ENCODE measurements at regions not wholly inside any gene's neighbourhood (a gene's known extent, or its start where the extent isn't known, plus 50 kb on each side); places are given as distances from the start of the nearest gene placed in this dataset.

DNA sequence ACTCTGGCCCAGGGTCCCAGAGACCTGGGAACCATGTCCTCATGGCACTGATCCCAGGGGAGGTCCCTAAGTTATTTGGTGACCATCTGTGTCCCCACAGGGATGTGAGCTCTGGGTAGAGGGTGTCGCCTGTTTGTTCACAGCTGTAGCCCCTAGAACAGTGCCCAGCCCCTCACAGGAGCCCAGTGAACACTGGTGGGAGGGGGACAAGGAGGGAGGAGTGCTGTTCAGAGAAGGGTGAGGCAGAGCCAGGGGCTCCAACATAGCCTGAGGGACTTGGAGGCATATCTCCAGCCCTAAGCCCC lies 450.4 kb downstream of the MATN1 start:
- intact Hi-C loops (cut with DNase I) = no loop called here
- Histone ChIP-seq H3K27me3 (ENCODE audit: control insufficient read depth in 1 of 2, insufficient read depth in 2 of 2, low read length in 1 of 2) (no peaks in the 10 kb centered on the region), H3K36me3 (ENCODE audit: control insufficient read depth in 1 of 2, insufficient read depth in 2 of 2, low read length in 1 of 2) (no peaks in the 10 kb centered on the region), H3K4me1 (ENCODE audit: control insufficient read depth in 1 of 2, insufficient read depth in 2 of 2, low read length in 2 of 2) (no peaks in the 10 kb centered on the region), H3K27ac (ENCODE audit: low read depth in 1 of 2, low read length in 2 of 2) (no peak overlapping the region), H3K9me3 (ENCODE audit: control insufficient read depth, low read length) (no peaks in the 10 kb centered on the region), H3K4me3 (ENCODE audit: low read length in 2 of 2) (no peak overlapping the region)
- ATAC-seq (ENCODE audit: low FRiP score) (no peak), DNase-seq (no peak)
- 89 to 100% methylated on average over 1 of the region's 1 CpG for WGBS, 2 donors

DNA sequence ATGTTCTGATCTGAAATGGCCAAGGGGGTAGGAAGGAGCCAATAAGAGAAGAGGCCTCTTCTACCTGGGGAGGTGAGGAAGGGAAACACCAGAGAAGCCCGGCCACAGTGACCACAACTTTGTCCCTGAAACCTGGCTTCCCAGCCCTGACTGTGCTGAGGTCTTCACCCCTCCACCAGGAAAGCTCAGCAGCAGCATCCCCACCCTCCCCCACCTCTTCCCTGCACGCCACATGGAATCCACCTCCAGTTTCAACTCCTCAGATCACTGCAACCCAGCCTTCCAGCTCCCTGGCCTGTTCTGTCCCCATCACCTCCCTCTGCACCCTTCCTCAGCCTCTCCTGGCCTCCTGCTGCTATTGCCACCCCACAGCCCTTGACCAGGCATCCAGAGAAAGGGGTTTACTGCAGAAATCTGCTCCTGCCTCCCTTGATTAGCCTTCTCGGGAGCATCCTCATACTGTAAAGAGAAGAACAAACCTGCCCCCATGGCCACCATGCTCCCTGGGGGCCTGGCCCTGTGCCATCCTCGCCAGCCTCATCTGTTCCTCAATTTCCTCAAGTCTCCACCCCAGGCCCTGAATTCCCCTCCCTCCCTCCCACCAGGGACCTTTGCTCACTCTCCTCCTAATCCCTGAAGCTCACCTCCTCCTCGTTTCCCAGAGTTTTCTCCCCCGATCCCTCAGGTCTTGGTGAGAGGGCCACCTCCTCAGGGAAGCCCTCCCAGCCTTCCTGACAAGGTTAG lies 450.9 kb downstream of the MATN1 start:
- H3K4me1 ChIP-seq (ENCODE audit: control insufficient read depth in 1 of 2, insufficient read depth in 2 of 2, low read length in 2 of 2) = no peaks in the 10 kb centered on the region
- H3K36me3 ChIP-seq (ENCODE audit: control insufficient read depth in 1 of 2, insufficient read depth in 2 of 2, low read length in 1 of 2) = no peaks in the 10 kb centered on the region
- no peak for ATAC-seq (ENCODE audit: low FRiP score)
- no peaks in the 10 kb centered on the region for H3K27me3 ChIP-seq (ENCODE audit: control insufficient read depth in 1 of 2, insufficient read depth in 2 of 2, low read length in 1 of 2)
- intact Hi-C loops (cut with DNase I) = no loop called here
- no peaks in the 10 kb centered on the region for H3K9me3 ChIP-seq (ENCODE audit: control insufficient read depth, low read length)
- H3K27ac ChIP-seq (ENCODE audit: low read depth in 1 of 2, low read length in 2 of 2) = no peak overlapping the region
- H3K4me3 ChIP-seq (ENCODE audit: low read length in 2 of 2) = no peak overlapping the region
- 63 to 67% methylated on average over 6 of the region's 6 CpGs for WGBS, 2 donors
- no peak for DNase-seq

DNA sequence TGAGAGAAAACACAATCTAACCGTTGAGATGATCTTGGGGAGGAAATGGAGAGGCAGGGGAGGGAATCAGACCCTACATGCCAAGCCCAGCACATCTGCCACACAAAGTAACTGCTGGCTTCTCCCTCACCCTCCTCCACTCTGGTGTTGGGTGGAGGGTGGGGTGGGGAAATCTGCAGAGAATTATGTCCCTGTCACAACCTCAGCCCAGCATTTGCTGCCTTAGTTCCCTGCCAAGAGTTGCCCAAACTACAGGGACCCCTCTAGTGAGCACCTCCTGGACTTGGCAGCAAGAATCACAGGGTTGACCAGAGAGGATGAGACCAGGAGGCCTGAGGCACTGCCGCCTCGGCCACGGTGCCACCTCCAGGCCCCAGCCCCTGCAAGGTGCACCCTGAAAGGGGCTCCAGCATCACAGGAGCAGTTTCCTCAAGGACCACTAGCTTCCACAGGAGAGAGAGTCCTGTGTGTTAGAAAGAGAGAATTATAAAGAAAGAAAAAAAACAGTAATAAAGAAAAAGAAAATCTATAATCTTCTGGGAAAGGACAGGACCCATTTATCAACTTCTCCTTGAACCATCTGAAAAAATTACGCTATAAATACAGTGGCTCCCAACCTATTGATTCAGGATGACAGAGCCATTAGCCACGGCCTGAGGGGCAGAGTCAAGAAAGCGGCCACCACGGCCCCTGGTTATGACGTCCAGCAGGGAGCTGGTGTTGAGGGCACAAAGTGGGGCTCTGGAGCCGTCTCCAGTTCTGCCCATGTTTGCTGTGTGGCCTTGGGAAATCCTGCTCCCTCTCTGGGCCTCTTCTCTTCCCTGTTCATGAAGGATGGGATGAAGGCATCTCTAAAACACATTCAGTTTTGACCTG lies 451.7 kb downstream of the MATN1 start:
- no peak overlapping the region for H3K4me3 ChIP-seq (ENCODE audit: low read length in 2 of 2)
- no peaks in the 10 kb centered on the region for H3K9me3 ChIP-seq (ENCODE audit: control insufficient read depth, low read length)
- no peak overlapping the region for H3K27ac ChIP-seq (ENCODE audit: low read depth in 1 of 2, low read length in 2 of 2)
- no peaks in the 10 kb centered on the region for H3K4me1 ChIP-seq (ENCODE audit: control insufficient read depth in 1 of 2, insufficient read depth in 2 of 2, low read length in 2 of 2)
- intact Hi-C loops (cut with DNase I) = no loop called here
- DNase-seq (no peak), ATAC-seq (ENCODE audit: low FRiP score) (no peak)
- no peaks in the 10 kb centered on the region for H3K27me3 ChIP-seq (ENCODE audit: control insufficient read depth in 1 of 2, insufficient read depth in 2 of 2, low read length in 1 of 2)
- WGBS, 2 donors = 65 to 68% methylated on average over 10 of the region's 10 CpGs
- no peaks in the 10 kb centered on the region for H3K36me3 ChIP-seq (ENCODE audit: control insufficient read depth in 1 of 2, insufficient read depth in 2 of 2, low read length in 1 of 2)

DNA sequence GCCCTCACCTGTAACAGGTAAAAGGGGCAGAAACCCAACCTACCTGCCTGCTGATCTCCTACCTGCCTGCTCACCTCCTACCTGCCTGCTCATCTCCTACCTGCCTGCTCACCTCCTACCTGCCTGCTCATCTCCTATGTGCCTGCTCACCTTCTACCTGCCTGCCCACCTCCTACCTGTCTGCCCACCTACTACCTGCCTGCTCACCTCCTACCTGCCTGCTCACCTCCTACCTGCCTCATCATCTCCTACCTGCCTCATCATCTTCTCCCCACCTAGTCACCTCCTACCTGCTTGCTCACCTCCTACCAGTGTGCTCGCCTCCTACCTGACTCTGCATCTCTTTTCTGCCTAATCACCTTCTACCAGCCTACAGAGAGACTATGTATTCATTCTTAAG lies 452.9 kb downstream of the MATN1 start:
- 80 to 83% methylated on average over 1 of the region's 1 CpG for WGBS, 2 donors
- no peak overlapping the region for H3K27ac ChIP-seq (ENCODE audit: low read depth in 1 of 2, low read length in 2 of 2)
- H3K9me3 ChIP-seq (ENCODE audit: control insufficient read depth, low read length) = no peaks in the 10 kb centered on the region
- H3K27me3 ChIP-seq (ENCODE audit: control insufficient read depth in 1 of 2, insufficient read depth in 2 of 2, low read length in 1 of 2) = no peaks in the 10 kb centered on the region
- no peaks in the 10 kb centered on the region for H3K36me3 ChIP-seq (ENCODE audit: control insufficient read depth in 1 of 2, insufficient read depth in 2 of 2, low read length in 1 of 2)
- intact Hi-C loops (cut with DNase I) = no loop called here
- DNase-seq = no peak
- H3K4me3 ChIP-seq (ENCODE audit: low read length in 2 of 2) = no peak overlapping the region
- no peaks in the 10 kb centered on the region for H3K4me1 ChIP-seq (ENCODE audit: control insufficient read depth in 1 of 2, insufficient read depth in 2 of 2, low read length in 2 of 2)
- ATAC-seq (ENCODE audit: low FRiP score) = no peak

DNA sequence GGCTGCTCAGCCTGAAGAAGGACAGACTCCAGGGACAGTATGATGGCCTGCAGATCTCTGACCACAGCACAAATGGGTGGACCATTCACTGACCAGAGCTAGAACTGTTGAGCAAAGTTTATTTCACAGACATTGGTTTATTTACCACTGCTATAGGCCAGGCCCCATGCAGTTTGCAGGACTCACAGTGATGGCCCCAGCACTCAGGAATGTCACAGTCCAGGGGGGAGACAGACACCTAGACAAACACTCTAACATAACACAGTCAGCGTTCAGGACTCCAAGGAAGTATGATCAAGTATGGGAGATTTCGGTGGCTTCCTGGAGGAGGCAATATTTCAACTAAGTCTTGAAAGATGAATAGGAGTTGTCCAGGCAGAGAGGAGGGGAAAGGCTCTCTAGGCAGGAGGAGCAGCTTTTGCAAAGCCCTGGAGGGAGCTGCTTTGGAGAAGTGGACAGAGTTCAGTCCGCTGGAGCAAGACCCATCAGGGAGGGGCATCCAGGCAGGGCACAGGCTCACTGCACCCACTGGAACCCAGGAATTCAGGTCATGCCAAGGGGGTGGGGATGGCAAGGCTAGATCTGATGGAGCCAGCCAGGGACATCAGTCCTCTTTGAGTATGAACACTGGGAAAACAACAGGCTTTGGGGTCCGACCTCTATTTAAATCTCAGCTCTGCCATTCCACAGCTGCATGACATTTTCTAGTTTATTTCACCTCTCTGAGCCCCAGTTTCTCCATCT lies 454.3 kb downstream of the MATN1 start:
- H3K27ac ChIP-seq (ENCODE audit: low read depth in 1 of 2, low read length in 2 of 2) = no peak overlapping the region
- no peaks in the 10 kb centered on the region for H3K27me3 ChIP-seq (ENCODE audit: control insufficient read depth in 1 of 2, insufficient read depth in 2 of 2, low read length in 1 of 2)
- no peaks in the 10 kb centered on the region for H3K36me3 ChIP-seq (ENCODE audit: control insufficient read depth in 1 of 2, insufficient read depth in 2 of 2, low read length in 1 of 2)
- intact Hi-C loops (cut with DNase I) = no loop called here
- 50 to 59% methylated on average over 4 of the region's 4 CpGs for WGBS, 2 donors
- H3K4me3 ChIP-seq (ENCODE audit: low read length in 2 of 2) = no peak overlapping the region
- H3K9me3 ChIP-seq (ENCODE audit: control insufficient read depth, low read length) = no peaks in the 10 kb centered on the region
- DNase-seq = no peak
- H3K4me1 ChIP-seq (ENCODE audit: control insufficient read depth in 1 of 2, insufficient read depth in 2 of 2, low read length in 2 of 2) = no peaks in the 10 kb centered on the region
- ATAC-seq (ENCODE audit: low FRiP score) = no peak

DNA sequence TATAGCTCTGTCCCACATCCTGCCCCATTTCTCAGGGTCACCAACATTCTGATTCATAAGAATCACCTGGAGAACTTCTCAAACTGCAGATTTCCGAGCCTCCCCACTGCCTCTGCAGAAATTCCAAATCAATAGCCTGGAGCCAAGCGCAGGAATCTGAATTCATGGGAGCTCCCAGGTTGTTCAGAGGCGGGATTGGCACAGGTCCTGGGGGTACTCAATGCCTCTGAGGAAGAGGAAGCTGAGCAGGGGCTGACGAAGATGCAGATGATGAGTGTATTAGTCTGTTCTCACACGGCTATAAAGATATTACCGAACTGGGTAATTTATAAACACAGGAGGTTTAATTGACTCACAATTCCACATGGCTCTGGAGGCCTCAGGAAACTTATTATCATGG lies 455.5 kb downstream of the MATN1 start:
- DNase-seq (no peak), ATAC-seq (ENCODE audit: low FRiP score) (no peak)
- Histone ChIP-seq H3K27ac (ENCODE audit: low read depth in 1 of 2, low read length in 2 of 2) (no peak overlapping the region), H3K36me3 (ENCODE audit: control insufficient read depth in 1 of 2, insufficient read depth in 2 of 2, low read length in 1 of 2) (no peaks in the 10 kb centered on the region), H3K4me3 (ENCODE audit: low read length in 2 of 2) (no peak overlapping the region), H3K27me3 (ENCODE audit: control insufficient read depth in 1 of 2, insufficient read depth in 2 of 2, low read length in 1 of 2) (no peaks in the 10 kb centered on the region), H3K9me3 (ENCODE audit: control insufficient read depth, low read length) (no peaks in the 10 kb centered on the region), H3K4me1 (ENCODE audit: control insufficient read depth in 1 of 2, insufficient read depth in 2 of 2, low read length in 2 of 2) (no peaks in the 10 kb centered on the region)
- intact Hi-C loops (cut with DNase I) = no loop called here
- WGBS, 2 donors = 87 to 89% methylated on average over 6 of the region's 6 CpGs

DNA sequence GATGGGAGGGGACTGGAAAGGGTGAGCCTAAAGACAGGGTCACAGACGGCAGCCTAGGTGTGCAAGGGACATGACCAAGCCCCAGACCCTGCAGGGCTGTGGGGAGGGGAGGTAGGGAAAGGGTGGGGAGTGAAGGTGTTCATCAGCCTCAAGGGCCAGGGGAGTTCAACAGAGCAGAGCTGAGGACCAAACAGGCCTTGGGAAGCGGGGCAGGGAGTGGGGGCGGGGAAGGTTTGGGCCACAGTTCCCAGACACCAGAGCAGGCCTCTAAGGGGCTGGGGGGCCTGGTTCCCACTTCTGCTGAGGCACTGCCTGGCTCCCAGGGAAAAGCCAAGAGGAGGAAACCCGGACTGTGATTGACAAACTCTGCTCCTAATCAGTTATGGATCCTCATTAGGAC lies 456.3 kb downstream of the MATN1 start:
- no peaks in the 10 kb centered on the region for H3K9me3 ChIP-seq (ENCODE audit: control insufficient read depth, low read length)
- DNase-seq (no peak), ATAC-seq (ENCODE audit: low FRiP score) (no peak)
- no peak overlapping the region for H3K27ac ChIP-seq (ENCODE audit: low read depth in 1 of 2, low read length in 2 of 2)
- no peaks in the 10 kb centered on the region for H3K4me1 ChIP-seq (ENCODE audit: control insufficient read depth in 1 of 2, insufficient read depth in 2 of 2, low read length in 2 of 2)
- no peaks in the 10 kb centered on the region for H3K27me3 ChIP-seq (ENCODE audit: control insufficient read depth in 1 of 2, insufficient read depth in 2 of 2, low read length in 1 of 2)
- no peak overlapping the region for H3K4me3 ChIP-seq (ENCODE audit: low read length in 2 of 2)
- no peaks in the 10 kb centered on the region for H3K36me3 ChIP-seq (ENCODE audit: control insufficient read depth in 1 of 2, insufficient read depth in 2 of 2, low read length in 1 of 2)
- intact Hi-C loops (cut with DNase I) = no loop called here
- WGBS, 2 donors = 85 to 89% methylated on average over 4 of the region's 4 CpGs

DNA sequence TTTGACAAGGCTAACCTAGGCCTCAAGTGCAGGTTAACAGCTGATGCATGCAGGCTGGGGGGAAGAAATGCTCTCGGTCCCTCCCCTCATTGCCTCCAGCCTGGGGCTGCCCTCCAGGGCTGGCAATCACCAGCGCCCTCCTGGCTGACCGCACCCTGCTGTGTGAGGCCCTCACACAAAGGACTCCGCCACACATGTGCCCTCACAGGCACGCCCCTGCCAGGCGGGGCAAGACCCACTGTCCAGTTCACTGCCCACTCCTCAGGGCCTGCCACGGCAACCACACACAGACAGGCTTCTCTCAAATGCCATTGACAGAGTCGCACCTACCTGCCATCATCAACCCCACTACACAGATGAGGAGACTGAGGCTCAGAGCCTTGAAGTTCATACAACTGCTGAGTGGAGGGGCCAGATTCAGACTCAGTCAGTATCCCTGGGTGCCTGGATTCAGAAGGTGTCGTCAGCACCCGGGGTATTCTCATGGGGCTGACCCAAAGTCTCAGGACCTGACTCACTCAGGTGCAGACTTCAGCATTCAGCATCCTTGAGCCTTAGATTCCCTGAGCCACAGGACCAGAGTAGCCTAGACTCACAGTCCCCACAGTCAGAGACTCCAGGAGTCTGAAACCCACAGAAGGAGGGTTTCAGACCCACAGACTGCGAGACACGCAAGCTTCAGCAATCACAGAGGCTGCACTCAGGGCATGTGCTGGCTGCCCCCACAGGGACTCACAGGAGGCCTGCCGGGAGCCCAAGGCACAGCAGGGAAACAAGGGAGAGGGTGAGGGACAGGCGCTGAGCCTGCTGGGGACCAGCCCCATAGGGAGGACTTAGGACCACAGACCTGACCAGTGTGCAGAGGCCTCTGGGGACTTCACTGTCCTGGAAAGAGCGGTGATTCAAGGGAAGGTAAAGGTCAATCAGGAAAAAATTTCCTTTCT lies 458.0 kb downstream of the MATN1 start:
- WGBS, 2 donors = 85% methylated on average over 15 of the region's 15 CpGs
- DNase-seq (no peak), ATAC-seq (ENCODE audit: low FRiP score) (no peak)
- no peak overlapping the region for H3K27ac ChIP-seq (ENCODE audit: low read depth in 1 of 2, low read length in 2 of 2)
- intact Hi-C loops (cut with DNase I) = no loop called here
- H3K27me3 ChIP-seq (ENCODE audit: control insufficient read depth in 1 of 2, insufficient read depth in 2 of 2, low read length in 1 of 2) = no peaks in the 10 kb centered on the region
- no peaks in the 10 kb centered on the region for H3K36me3 ChIP-seq (ENCODE audit: control insufficient read depth in 1 of 2, insufficient read depth in 2 of 2, low read length in 1 of 2)
- H3K4me1 ChIP-seq (ENCODE audit: control insufficient read depth in 1 of 2, insufficient read depth in 2 of 2, low read length in 2 of 2) = no peaks in the 10 kb centered on the region
- no peaks in the 10 kb centered on the region for H3K9me3 ChIP-seq (ENCODE audit: control insufficient read depth, low read length)
- H3K4me3 ChIP-seq (ENCODE audit: low read length in 2 of 2) = no peak overlapping the region

Measured in aorta (tissue), 5 donors.